HG03565 (cell line): ENCODE measurements at regions not wholly inside any gene's neighbourhood (a gene's known extent, or its start where the extent isn't known, plus 50 kb on each side); places are given as distances from the start of the nearest gene placed in this dataset.

ENCODE experiments used
- ATAC-seq: cut with Tn5 transposase; IDR thresholded peaks from one replicate; pipeline ENCODE4 v1.9.1; 2021; ENCODE audit warnings: mild to moderate bottlenecking, moderate library complexity; ENCODE audit not compliant: unreplicated experiment

DNA sequence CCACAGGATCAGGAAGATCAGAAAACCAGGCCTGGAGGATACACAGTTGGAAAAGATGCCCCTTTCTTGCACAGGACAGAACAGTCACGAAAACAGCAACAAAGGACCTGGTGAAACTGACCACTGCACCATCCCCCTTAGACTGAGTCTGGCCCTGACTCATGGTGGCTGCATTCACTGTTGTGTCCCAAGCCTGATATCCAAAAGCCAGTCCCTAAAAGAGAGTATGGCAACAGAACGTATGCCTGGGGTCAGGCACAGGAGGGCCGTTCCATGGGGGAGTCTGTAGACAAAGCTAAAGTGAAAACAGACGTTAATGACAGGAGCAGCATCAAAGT lies 301.1 kb upstream of the NBEA start:
- no peak for ATAC-seq

DNA sequence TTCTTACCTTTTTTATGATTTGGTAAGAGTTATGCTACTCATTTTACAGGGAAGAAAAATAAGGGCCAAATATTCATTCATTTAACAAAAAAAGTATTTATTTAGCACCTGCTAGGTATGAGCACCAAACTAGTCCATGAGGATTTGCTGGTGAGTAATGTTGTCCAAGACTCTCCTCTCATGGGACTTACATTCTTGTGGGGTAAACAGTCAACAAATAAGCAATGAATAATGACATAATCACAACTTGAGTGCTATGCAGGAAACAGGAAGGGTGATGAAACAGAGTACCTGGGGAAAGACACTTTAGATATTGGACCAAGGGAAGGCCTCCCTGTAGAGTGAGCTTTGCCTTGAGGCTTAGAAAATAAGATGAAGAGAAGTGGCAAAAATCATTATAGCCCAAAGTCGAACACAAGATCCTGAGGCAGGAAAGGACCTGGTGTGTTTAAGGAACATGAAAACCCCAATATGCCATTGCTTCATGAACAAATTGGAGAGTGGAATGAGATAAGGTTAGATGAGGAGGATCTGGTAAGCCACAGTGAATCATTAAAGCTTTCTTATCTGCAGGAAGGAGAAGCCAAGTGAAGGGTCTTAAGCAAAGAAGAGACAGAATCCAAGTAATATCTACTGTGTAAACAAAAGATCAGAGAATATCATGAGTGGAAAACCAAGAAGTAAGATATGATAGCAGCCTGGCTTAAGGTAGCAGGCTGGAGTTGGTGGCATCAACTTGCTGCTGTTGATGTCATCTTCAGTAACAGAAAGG lies 294.5 kb upstream of the NBEA start:
- ATAC-seq, result no peak

DNA sequence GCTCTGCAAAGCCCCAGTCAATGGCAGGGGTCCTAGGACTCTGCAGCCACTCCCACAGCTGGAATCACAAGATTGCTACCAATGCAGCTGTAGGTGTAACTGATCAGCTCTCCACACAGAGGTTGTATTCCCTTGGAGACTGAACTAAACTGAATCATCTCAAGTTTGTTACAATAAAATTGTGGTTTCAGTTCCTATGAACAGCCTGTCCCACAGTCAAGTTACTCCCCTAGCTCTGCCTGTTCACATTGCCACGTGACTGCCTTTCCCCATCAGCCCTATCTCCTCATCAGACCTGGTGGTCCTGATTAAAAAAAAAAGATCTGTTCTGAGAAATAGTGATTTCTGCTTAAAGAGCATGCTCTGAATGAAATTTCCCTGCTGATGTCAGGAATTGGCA lies 287.9 kb upstream of the NBEA start:
- no peak for ATAC-seq

DNA sequence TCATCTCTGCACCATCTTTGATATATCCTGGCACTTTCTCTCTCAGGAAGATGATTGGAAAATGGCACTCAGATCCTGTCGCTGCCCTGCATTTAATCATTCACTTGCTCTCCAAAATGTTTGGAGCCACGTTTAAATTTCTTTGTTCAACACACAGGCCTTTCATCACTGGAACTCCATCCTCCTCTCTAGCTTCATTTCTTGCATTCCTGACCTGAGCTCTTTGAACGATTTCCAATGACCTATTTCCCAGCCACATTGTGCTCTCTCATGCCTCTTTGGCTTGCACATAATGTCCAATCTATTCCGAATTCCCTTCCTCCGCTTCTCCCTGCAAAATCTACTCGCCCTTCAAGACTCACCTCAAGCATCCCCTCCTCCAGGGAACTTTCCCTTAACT lies 287.4 kb upstream of the NBEA start:
- no peak for ATAC-seq

DNA sequence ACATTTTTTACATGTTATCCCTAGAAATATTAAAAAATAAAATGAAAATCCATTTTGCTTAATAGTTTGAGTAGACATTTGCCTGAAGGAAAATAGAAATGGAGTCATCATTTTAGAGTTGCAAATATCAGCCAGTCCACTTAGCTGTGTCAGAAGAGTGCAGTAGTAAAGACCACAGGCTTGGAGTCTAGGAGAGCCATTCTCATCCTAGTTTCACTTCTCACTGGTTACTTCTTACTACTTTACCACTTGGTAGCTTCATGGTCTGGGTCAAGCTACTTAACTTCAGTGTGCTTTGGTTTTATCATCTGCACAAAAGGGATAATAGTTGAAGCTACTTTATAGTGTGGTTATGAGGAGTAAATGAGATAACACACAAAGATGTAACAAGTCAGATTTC lies 286.5 kb upstream of the NBEA start:
- ATAC-seq, result no peak

DNA sequence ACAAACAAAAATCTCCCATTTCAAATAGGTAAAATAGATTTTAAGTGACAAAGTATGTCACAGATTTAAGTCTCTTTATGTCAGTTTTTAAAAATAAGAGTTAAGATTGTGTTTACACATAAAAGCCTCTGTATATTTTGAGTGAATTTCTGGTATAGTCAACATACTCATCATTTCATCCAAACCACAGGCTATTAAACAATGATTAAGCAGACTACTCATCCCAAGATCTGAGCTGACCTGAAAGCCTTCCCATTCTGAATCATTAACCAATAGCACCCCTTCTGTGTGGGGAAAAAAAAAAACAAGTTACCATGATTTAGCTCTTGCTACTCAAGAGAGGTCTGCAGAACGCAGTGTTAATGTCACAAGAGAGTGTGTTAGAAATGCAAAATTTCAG lies 284.4 kb upstream of the NBEA start:
- ATAC-seq, result no peak

DNA sequence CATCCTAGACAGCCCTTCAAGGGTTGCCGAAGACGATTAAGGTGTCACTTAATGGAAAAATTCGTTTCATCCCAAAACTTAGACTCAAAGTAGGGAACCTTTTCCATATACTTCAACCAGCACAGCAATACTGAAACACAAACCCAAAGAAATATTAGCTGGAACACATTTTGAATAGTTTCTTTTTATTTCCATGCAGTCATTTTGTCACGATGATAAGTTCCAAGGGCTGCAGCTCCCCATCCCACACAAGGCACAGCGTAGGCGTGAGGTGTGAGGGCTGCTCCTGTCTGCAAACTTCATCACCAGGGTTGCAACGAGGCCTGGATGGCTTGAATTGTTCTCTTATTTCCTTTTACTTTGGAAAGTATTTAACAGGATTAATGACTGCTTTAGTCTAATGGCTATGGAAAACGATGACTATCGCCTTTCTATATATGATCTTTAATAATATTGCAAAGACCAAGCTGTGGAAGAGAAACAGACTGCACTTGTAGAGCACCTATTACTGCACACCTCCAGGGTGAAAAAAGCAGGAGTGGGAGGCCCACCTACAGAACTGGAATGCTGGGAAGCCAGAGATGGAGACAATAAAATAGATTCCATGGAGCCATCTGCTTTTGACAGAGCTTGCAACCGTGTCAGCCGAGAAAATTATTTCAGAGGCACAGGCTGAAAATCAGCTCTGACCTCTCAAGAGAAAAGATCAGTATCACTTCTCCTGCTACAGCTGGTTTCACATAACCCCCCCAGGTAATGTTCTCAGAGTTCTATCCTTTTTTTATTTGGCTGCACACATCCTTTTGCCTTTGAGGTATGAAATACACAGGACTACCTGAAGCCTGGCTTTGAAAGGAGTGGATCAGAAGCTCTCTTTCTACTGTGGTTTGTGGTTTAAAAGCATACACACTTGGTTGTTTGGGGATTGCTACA lies 274.5 kb upstream of the NBEA start:
- no peak for ATAC-seq

DNA sequence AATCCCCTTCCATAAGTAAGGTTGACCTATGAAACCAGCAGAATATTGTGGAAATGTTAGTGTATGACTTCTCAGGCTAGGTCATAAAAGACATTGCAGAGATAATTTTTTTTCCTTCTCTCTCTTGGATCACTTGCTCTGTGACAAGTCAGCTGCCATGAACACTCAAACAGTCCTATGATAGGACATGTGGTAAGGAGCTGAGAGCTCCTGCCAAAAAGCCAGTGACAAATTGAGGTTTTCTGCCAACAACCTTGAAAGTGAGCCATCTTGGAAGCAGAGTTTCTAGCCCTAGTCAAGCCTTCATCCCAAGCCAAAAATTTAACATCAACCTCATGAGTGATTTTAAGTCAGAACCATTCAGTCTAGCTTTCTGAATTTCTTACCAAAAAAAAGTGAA lies 270.9 kb upstream of the NBEA start:
- ATAC-seq, result no peak

DNA sequence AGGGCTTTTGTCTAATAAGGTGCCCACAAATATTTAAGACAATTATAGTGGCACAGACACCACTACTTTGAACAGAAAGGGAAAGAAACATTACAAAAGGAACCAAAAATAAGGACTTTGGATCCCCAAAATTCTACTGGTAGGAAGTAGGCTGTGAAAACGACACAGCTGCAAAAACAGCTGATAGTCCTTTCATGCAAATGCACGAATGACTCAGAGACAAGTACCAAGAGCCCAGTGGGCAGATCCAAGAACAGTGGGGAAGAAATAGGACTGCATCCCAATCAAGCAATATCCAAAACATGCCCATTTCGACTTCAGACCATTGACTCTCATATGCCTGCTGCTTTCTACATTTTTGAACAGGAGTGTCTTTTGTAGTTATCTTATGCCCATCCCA lies 269.4 kb upstream of the NBEA start:
- no peak for ATAC-seq

DNA sequence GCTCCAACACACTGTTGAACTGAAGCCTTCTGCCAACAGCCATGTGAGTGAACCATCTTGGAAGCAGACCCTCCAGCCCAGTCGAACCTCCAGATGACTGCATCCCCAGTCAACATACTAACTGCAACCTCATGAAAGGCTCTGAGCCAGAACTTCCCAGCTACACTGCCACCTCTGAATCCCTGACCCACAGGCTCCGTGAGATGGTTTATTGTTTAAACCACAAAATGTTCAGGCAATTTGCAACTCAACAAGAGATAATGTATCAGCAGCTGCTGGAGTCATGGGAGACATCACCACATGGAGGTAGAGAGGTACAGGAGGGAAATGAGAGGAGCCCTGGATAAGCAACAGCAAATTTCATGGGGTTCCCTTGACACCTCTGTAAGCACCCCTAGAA lies 266.4 kb upstream of the NBEA start:
- ATAC-seq, result no peak

DNA sequence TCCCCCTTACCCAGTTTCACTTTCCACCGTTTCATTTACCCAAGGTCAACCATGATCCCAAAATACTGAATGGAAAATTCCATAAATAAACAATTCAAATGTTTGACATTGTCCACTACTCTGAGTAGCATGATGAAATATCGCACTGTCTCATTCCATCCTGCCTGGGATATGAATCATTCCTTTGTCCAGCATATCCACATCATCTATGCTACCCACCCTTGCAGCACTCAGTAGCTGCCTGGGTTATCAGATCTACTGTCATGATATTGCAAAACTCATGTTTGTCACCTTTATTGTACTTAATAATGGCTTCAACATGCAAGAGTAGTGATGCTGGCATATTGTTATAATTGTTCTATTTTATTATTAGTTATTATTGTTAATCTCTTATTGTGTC lies 263.9 kb upstream of the NBEA start:
- no peak for ATAC-seq

DNA sequence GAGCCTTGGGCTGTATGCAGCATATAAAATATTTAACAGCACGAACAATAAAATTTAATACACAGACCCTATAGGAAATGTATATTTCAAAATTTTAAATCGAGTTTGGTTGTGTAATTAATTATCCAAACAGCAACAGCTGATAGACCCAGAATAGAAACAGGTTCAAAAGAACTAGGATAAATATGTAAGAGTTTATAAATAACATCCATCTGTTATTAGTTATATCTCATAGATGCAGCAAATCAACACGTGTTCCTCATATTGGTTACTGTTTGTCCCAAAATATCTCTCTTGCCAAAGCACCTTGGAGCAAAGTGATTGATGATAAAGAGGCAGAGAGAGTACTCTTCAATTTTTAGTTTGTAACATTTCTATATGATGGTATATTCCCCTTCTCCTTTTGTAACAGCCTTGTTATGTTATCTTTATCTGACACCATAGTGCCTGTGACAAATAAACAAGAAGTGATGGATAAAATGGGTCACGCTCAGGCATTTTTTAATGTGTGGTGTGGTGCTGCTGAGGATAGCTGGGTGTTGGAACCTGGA lies 260.6 kb upstream of the NBEA start:
- no peak for ATAC-seq

DNA sequence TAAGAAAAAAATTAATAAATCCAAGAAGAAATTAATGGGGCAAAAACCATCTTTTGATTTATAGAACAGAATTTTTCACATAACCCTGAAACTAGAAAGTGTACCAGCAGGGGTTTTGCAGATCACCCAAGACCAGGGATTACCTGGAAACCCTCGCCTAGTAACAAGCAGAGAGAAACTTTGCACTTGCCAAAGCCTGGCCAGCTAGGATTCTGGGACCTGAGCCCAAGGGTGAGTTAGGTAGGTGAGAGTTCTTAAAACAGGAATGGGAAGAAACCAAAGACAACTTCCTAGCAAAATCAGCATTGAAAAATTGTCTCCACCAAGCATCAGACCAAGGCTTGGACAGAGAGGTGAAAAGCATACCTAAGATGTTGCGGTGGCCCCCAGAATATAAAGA lies 247.0 kb upstream of the NBEA start:
- ATAC-seq, result no peak

DNA sequence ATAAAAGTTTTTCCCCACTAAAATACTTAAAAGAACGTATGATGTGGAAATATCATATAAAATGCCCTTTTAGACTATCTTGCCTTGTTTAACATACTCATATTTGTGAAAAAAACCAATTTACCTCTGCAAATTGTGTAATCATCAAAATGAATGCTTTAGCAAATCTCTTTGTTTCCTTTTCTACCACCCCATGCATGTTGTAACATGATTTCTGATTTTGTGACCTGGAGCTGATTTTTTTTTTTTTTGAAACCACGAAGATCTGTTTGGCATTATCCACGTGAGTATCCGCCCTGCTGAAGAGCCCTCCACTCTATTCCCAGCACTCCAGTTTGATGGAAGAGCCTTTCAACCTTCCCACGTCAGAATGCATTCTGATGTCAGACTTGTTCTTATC lies 245.8 kb upstream of the NBEA start:
- no peak for ATAC-seq

DNA sequence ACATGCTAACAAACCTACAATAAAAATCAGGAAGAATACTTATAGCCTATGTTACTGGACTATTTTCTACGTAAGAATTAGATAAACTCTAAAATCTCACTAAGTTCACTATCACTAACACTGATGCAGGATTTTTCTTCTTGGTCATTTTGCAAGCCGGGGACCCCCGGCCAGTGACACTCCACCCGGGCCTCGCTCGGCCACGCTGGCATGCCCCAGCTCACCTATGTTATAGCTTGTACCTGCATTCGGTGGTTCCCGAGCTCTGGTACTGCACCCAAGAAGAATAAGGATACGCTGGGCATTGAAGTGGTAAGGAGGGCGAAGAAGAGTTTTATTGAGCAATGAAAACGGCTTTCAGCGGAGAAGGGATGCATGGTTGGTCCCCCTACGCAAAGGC lies 245.3 kb upstream of the NBEA start:
- no peak for ATAC-seq

DNA sequence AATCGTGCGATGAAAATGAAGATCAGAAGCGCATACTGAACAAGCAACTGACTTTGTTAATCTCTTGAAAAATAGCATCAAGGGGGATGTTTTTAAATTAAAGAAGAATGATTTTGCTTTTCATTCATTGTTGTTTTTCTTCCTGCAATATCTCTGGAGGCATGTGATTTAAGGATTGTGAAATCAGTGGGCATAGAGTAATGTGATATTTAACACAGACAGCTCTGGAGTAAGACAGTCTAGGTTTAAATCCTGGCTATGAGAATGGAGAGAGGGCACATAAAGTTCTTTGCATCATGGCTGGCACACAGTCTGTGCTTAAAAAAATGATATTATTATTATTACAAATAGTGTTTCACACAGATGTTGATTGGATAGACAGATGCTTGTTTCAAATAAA lies 243.1 kb upstream of the NBEA start:
- no peak for ATAC-seq

DNA sequence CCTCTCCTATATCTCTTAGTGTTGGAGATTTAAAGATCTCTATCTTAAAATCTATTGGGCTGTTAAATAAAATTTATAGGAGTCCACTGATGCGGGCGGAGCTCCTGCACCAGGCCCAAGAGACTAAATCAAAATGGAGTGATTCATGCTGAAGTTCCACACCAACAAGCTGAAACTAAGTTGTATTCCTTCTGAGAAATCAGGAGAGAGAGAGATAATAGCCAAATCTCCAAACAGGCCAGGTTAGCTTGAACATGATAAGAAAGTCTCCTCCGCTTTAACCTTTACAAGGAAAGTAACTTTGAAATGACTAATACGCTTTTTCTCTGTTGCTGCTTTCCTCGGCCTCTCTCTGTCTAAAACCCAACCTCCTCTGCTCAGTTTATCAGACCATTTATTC lies 241.9 kb upstream of the NBEA start:
- ATAC-seq, result no peak

DNA sequence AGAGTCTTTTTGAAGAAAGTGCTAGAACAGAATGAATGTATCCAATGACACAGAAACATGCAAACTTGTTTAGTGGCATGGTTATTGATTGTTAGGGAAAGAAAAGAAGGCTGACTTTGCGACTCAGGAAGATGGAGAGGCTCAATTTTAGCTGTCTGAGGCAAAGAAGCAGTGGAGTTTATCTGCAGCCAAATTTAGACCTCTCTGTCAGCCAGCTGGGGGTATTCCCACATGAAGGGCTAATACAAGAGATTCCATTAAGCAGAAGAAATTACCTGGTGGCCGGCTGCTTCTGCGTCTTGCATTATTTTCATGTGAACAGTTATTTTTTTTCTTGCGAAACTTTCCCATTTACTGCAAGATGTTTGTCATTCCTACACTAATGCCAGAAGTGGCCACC lies 240.2 kb upstream of the NBEA start:
- ATAC-seq, result no peak

DNA sequence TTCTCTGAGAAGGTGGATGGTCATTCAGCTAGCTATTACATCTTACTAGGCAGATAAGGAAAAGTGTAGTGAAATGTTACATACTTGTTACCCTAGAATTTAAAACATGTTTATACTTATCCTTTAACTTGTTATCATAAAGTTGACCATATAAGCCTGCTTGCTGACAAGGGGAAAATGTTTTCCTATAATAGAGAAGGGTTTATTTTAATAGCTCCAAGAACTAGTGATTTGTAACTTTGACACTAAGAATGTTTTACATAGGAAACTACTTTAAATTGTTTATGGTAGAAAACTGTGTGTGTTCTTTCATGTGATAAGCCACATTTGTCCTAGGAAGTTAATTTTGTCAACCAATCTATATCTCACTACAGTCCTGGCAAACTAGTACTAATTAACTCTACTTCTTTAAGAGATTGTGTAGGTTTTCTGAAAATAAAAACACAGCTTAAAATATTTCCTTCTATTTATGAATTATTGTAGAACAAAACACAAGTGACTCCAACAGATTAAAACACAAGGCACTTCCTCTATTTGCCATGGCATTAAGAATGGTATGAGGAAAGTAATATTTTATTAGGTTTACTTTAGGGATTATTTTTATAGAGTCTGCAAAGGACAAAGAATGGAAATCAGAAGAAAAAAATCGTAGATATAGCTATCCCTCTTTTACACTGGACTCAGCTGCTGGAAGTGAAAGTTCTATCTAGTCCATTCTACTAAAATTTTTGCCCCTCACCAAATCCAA lies 233.3 kb upstream of the NBEA start:
- no peak for ATAC-seq

DNA sequence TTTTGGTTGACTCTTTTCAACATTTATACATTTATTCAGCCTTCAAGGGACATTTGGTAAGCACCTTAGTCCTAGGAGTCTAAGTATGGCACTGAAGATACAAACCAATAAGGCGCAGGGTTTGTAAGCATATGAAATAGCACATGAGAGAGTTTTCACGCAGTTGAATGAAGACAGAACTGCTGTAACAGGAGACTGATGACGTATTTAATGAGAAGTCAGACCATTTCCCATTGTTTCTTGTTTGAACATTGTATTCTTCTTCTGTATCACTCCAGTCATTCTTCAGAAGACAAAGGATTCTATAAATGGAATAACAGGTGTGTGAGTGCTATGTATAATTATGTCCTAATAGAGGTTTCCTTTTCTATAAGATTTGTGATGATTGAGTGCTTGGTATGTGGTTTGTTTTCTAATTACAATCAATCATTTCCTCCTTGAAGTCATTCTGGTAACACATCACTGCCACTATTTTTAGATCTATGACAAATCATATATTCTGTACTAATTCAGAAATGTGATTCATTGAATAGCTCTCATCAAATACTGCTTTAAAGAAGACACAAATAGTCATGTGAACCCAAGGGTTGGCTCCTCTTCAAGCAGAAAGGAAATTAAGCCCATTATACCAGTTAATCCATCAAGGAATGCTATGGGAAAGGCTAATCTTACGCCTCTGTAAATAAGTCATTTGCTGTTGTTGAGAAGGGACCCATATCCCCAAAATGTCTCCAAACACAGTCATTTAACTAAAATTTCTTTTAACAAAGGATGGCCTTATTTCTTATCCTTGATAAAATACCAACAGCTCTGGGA lies 222.8 kb upstream of the NBEA start:
- ATAC-seq, result no peak

DNA sequence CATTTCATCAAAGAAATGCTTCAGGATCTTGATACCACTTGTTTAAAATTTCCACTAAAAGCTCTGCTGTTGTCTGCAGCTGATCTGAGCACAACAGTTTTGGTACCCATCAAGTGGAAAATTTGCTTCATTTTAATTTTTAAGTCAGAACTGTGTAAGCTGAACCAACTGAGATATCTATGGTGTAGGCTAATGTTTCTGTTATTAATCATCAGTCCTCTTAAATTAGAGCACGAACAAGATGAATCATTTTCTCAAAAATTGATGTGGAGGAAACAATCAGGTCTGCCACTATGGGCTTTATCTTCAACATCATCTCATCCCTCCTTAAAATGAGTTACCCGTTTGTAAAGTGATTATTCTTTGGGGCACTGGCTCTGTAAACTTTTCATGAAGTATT lies 221.5 kb upstream of the NBEA start:
- ATAC-seq, result no peak
